ENCODE measurements at regions not wholly inside any gene's neighbourhood (a gene's known extent, or its start where the extent isn't known, plus 50 kb on each side); places are given as distances from the start of the nearest gene placed in this dataset.
"Not testable (repeated sequence)": the region's sequence is repeated elsewhere in the genome, so short reads cannot be mapped to it uniquely, and the experiment has no call there.

DNA sequence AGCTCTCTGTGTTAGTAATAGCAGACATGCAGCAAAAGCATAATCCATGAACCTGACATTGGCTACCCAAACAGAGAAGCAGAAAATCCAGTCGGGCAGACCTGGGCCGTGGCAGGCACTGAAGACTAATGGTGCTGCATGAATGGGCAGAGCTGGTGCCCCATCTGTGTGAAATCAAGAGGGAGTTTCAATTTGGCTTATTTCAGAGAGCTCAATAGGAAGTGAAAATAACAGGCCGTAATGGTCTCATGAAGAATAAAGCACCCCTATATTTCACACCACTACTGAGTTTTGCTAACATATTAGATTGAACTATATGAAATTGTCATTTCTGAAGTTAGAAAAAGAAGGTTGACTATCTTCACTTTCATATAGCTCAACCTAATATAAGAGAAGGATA is 149.7 kb downstream of the ENC1 start:
- DNase-seq (ENCODE audit: low read depth) = no peak
- H3K4me3 ChIP-seq (ENCODE audit: low read length) = no peak overlapping the region
- TF ChIP-seq, protein P1, sequence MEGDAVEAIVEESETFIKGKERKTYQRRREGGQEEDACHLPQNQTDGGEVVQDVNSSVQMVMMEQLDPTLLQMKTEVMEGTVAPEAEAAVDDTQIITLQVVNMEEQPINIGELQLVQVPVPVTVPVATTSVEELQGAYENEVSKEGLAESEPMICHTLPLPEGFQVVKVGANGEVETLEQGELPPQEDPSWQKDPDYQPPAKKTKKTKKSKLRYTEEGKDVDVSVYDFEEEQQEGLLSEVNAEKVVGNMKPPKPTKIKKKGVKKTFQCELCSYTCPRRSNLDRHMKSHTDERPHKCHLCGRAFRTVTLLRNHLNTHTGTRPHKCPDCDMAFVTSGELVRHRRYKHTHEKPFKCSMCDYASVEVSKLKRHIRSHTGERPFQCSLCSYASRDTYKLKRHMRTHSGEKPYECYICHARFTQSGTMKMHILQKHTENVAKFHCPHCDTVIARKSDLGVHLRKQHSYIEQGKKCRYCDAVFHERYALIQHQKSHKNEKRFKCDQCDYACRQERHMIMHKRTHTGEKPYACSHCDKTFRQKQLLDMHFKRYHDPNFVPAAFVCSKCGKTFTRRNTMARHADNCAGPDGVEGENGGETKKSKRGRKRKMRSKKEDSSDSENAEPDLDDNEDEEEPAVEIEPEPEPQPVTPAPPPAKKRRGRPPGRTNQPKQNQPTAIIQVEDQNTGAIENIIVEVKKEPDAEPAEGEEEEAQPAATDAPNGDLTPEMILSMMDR (conservative IDR thresholded peaks at IDR 0.05; ENCODE audit: low read depth, low read length) = no peak

DNA sequence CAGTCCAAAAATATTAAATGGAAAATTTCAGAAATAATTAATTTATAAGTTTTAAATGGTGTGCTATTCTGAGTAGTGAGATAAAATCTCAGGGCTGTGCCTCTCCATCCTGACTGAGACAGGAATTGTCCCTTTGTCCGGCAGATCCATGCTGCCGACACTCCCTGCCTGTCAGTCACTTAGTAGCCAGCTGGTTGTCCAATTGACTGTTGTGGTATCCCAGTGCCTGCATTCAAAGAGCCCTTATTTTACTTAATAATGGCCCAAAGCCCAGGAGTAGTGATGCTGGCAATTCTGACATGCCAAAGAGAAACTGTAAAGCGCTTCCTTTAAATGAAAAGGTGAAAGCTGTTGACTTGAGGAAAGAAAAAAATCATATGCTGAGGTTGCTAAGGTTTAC is 157.5 kb downstream of the ENC1 start:
- TF ChIP-seq, protein P1 (conservative IDR thresholded peaks at IDR 0.05; ENCODE audit: low read depth, low read length) = no peak
- no peak overlapping the region for H3K4me3 ChIP-seq (ENCODE audit: low read length)
- no peak for DNase-seq (ENCODE audit: low read depth)

DNA sequence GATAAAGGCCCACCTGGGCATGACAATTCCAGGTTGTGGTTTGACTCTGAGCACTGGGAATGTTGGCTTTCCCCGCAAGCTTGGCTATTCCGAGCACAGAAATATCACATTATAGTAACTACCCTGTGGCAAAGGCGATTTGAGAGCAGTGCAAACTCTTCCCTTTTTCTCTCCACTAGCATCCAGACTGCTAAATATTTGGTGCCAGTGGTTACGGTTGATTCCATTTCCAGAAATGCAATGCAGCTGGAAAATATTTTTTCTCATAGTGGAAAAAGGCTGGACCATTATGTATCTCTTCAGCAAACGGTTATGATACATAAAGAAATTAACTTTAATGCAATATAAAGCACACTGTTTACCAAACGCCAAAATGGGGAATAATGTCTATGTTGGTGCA is 158.0 kb downstream of the ENC1 start:
- DNase-seq (ENCODE audit: low read depth) = no peak
- TF ChIP-seq, protein P1 (conservative IDR thresholded peaks at IDR 0.05; ENCODE audit: low read depth, low read length) = no peak
- H3K4me3 ChIP-seq (ENCODE audit: low read length) = no peak overlapping the region

DNA sequence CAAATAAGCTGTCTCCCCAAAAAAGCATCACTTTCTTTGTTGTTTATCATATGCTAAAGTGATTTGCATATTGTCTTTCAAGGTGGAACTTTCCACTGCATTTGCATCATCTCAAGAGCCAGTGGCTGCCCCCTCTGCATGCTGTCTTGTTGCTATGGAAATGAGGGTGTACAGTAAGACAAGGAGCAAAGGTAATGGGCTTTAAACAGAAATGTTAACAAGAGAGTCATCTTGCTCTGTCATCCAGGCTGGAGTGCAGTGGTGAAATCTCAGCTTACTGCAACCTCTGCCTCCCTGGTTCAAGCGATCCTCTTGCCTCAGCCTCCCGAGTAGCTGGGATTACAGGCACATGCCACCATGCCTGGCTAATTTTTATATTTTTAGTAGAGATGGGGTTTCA is 159.2 kb downstream of the ENC1 start:
- not testable (repeated sequence) for DNase-seq (ENCODE audit: low read depth); H3K4me3 ChIP-seq (ENCODE audit: low read length)

DNA sequence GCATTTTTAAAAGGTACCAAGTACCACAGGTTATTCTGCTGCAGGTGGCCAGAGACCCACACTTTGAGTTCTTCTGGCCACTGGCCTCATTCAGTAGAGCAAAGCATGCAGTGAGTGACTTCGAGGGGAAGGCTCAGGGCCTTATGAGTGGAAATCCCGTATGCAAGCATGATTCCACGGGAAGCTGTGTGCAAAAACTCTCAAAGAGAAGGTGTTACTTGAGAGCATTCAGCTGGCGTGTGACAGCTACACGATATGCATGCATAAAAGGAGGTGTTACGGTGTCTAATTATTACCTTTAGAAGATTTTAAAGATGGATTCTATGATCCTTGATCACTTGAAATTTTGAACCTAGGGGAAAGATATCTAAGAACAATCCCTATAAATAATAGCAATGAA is 160.3 kb downstream of the ENC1 start:
- no peak for DNase-seq (ENCODE audit: low read depth)
- no peak overlapping the region for H3K4me3 ChIP-seq (ENCODE audit: low read length)
- TF ChIP-seq, protein P1 (conservative IDR thresholded peaks at IDR 0.05; ENCODE audit: low read depth, low read length) = no peak

DNA sequence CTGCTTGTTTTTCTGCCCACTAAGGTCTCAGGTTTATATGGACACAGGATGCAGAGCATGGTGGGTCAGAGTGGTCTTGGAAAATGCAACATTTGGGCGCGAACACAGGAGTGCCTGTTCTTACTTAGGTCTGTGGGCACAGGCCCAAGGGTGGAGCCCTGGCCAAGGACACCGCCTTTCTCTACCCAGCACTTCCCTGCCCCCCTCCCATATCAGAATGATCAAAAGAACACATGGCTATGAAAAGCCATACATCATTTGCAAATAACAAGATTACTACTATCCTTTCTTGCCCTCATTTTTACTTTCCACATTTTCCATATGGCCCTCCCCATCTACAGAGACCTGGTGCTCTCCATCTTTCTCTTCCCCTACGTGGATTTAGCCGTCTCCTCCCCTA is 162.2 kb downstream of the ENC1 start:
- H3K4me3 ChIP-seq (ENCODE audit: low read length) = no peak overlapping the region
- TF ChIP-seq, protein P1 (conservative IDR thresholded peaks at IDR 0.05; ENCODE audit: low read depth, low read length) = no peak
- no peak for DNase-seq (ENCODE audit: low read depth)

DNA sequence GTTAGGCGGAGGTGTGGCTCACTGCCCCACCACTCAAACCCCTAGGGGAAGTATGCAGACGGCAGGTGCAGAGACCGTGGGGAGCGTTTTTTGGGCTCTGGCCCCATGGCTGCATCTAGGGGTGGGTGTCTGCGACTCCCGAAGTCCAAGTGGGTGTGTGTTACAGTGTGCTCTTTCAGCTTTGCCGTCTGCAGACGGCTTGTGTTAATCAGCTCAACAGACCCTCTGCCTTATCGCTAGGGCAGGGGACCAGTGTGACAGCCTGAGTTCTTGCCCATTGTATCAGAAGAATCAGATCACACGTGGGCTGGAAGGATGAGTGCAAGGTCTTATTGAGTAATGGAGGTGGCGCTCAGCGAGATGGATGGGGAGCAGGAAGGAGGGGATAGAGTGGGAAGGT is 162.8 kb downstream of the ENC1 start:
- H3K4me3 ChIP-seq (ENCODE audit: low read length) = no peak overlapping the region
- DNase-seq (ENCODE audit: low read depth) = no peak
- TF ChIP-seq, protein P1 (conservative IDR thresholded peaks at IDR 0.05; ENCODE audit: low read depth, low read length) = no peak
